NCI-H2196 treated with DMSO at 0.1 percent for 48 hours (cell line): ENCODE measurements at regions not wholly inside any gene's neighbourhood (a gene's known extent, or its start where the extent isn't known, plus 50 kb on each side); places are given as distances from the start of the nearest gene placed in this dataset.
"Not testable (repeated sequence)": the region's sequence is repeated elsewhere in the genome, so short reads cannot be mapped to it uniquely, and the experiment has no call there.

Source experiments
- DNase-seq: peaks from one replicate; lab custom pipeline; 2025; ENCODE audit not compliant: unreplicated experiment; lab: John Stamatoyannopoulos, UW

DNA sequence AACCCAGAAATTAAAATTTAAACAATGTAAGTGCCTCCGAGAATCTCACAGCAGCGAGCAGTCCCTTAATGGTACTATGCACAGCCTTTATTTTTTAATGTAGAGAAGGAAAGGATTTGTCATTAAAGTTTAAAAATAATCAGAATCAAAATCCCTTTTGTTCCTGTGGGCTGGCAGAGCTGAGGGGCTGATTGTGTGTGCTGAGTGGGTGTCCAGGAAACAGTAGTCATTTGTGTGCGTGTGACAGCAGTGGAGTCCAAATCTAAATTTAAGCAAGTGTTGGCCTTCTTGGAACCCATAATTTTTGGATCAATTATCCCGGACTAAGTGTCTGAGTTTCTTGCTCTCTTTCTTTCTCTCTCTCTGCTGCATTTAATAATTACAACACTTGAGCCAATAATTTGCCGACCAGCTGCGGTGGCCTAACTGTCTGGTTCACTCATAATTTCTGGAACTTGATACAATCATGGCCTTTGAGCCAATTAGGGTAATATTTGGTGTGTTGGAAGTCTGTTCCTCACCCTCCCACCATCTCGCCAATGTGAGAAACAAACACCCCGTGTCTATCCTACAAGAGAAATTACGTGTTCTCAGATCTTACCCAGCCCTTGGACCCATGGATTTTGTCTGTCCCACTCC lies 528.0 kb downstream of the SOX6 start:
- no peak for DNase-seq

DNA sequence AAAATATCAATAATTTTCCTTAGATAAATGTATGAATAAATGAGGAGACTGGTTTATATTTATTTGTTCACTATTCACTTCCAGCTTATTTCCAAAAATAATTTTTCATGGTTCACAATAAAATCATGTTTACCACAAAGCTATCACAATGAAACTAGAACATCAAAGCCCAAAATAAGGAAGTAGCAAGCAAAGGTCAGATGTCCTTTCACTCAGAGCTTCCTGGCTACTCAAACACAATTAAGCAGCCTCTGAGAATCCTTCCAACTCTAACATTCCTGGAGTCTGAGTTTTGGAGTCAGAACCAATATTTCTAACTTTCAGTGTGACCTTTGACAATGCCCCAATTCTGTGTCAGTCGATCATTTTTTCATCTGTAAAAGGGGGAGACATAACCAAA lies 527.0 kb downstream of the SOX6 start:
- DNase-seq = no peak

DNA sequence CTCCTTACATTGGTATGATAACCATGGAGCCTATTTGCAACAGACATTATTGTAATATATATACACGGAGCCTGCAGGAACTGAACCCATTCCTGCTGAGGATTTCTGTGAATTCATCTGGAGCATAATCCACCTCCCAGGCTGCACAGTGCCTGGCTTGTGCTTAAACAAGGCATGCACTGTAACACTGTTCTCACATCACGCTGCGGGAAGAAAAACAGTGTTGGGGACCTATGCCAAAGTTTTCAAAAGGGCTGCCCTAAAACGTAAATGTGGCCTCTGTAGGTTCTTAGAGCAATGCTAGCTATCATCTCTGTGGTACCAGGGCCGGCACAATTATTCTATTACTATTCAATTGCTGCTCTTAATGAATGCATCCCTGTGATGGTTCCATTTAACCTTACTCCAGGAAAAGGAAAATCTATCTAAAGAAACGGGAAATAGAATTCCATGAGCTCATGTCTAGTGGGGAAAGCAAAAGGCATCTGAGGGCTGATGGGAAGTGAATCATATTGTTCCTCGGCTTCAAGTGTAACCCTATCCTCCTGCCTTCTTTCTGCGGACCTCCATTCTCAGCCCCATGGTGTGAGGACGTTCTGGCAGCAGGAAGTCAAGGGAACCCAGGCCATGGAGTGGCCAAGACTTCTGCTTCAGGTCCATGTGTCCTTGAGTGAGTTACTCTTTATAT lies 525.5 kb downstream of the SOX6 start:
- DNase-seq = no peak

DNA sequence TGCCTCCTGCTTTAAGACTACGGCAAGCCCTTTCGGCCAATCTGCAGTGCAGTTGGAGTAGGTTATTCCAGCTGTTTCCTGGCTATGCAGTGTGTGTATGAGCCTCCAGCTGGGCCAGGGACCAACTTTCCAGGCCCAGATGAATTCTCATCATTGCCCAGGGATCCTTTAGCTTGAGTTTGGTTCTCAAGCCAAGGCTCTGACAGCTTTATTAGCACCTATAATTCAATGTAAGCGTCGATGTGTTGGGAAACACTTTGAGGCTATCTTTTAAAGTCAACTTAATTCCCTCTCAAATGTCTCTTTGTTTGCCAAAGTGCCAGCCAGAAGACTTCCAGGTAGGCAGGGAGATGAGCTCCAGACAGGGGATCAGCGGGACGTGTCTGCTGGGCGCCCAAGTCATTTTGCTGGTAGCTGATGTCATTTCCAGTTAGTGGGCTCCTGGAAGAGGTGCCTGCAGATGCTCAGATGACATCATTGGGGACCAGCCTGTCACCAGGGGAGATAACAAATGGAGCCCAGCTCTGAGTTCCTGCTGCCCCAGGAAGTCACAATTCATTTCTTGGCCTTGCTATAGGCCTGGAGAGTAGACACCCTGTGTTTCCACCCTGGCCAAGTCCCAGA lies 520.4 kb downstream of the SOX6 start:
- DNase-seq = no peak

DNA sequence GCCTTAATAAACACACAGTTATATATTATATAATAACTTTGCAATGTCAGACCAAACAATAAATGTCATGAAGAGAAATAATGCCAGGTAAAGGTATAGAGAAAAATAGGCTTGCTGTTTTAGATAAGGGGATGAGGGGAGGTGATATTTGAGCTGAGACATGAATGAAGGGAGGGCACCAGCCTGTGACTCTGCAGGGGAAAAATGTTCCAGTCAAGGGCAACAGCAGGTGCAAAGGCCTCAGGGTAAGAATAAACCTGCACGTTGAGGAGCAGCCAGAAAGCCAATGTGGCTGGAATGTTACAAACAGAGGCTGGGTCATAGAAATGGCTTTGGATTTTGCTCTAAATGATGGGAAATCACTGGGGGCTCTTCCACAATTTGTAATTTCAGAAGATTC lies 519.6 kb downstream of the SOX6 start:
- DNase-seq = peak; percentile 15

DNA sequence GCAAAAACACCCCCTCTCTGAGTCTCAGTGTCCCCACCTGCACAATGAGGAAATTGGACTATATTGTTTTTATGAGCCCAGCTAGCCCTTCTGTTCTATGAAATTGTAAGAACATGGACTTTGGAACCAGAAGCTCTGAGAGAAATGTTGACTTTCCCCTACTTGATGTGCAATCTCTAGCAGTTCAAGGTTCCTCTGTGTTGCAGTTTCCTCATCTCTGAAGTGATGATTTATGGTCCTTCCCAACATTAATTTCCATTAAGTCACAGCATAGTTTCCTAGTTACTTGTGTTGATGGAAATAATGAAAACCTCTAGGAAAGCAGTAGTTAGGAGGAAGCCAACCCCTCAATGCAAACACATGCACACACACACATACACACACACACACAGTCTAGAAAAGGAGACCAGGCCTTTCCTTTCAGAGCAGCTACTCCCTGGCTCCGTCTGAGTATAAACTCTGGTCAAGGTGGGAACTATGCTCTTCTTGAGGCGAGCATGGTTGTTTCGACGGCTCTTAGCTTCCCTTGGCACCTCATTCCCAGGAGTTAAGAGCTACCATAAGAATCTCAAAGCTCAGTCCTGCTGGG lies 518.4 kb downstream of the SOX6 start:
- no peak for DNase-seq

DNA sequence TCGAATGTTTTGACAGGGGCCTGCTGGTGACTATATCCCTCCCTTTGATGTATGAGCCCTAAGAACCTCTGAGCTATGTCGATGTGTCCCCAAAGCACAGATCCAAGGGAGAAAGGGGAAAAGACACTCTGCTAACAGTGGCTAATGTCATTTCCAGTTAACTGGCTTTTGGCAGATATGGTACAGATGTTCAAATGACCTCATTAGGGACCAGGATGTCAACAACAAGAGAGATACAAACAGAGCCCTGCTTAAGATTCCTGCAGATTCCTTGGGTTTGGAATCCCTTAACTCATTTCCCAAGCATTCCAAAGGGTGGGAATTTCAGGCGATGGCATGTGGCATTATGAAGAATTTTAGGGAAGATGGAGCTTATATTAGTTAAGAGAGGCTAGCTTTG lies 517.3 kb downstream of the SOX6 start:
- no peak for DNase-seq

DNA sequence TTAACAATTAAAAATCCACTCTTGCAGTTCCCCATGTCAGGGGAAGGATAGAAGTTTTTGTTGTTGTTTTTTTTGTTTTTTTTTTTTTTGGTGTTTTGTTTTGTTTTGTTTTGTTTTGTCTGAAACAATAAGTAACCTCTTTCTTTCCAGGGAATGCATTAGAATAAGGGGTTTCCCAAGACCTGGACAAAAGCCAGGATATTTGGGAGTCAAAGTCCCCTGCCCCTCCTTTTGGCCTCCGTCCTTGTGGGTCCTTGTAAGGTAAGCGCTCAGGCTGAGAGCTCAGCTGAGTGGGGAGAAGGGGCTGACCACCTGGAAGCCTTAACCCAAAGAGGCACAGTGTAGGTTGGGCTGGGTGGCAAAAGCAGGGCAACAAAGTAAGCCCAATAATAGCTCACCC lies 515.4 kb downstream of the SOX6 start:
- no peak for DNase-seq

DNA sequence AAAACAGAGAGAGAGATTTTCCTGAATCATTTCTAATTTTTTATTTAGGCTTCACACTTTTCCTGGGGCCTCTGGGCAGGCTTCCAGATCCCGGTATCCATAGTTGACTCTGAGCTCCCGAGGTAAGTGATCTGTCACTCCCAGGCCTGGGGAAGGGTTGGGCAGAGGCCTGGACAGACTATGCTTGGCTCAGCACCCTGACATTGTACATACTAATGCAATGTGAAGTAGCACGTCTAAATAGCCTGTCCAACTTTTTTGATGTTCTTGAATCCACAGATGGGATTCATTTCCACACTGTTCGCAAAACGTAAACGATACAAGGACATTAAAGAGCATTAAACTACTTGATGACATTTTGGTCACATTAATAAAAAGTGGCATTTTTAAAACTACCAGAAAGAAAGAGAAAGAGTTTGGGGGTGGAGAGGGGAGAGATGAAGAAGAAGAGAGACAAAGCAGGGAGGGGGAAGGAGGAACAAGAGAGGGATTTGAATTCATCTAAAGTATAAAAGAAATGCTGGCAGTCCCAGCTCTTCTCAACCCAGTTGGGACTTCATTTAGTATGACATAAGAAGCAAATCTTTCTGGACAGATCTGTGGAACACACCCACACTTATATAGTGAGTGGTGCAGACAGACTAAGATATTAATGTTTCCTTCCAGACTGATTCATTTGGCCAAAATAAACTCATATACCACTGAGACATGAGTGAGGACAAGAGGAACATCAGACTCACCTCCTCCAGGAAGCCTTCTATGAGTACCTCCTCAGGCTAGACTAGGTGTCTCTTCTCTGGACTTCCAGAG lies 514.2 kb downstream of the SOX6 start:
- DNase-seq = no peak

DNA sequence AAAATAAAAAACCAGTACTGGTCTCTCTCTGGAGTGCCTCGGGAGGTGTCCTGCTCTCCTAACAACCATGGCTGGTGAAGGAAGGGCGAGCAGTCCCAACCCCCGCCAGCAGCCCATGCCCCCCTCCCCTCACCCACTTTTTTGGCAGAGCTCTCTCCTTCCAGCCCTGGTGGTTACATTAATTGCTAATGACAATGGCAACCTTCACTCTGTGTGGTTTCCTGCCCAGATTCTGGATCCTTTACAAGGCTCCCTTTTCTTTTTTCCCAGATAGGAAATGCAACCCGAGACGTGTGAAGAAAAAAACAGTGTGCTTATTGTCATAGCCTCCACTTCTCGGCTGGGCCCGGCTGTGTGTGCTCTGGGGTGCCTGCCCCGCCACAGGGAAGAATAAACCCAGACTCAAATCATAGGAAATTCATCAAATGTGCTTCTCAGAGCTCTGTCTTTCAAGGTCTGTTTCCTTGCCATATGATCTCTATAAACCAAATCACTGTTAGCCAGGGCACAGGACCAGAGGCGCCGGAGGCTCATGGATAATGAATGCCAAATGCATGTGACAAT lies 513.0 kb downstream of the SOX6 start:
- peak; percentile 67 for DNase-seq

DNA sequence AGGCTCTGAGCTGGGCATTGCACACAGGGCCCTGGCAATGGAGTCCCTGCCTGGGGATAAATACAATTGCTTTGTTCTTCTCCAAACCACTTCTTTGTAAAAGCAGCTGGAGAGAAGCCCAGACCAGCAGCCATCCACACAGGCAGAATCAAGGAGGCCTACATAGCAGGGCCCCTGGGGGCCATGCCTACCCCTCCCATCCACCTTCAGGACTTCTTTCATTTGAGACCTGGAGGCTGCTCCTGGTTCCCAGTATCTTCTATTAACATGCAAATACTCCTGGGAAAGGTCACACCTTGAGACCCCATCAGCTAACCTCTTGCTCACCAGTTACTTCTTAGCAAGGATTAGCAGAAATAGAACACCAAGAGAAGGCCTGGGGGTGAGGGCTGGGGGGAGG lies 511.1 kb downstream of the SOX6 start:
- peak; percentile 25 for DNase-seq

DNA sequence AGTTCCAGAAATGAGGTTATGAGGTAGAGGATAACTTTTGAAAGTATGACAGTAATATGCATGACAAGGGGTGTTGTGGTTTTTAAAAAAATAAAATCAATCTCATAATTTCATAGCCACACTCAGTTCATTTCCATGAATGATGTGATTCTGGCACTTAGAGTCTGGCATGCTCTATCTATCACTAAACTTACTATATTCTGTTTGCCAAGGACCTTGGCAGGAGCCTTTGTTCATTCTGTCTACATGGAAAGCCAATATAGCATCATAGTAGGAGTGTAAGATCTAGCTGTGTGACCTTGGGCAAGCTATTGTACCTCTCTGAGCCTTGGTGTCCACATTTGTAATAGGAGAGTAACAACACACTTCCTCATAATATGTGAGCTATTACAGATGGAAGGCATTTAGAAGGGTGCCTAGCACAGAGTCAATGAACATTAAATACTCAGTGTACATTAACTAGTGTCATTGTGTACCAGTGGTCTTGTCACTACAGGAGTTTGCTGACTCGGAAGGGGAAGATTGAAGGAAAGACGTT lies 507.6 kb downstream of the SOX6 start:
- DNase-seq = no peak

DNA sequence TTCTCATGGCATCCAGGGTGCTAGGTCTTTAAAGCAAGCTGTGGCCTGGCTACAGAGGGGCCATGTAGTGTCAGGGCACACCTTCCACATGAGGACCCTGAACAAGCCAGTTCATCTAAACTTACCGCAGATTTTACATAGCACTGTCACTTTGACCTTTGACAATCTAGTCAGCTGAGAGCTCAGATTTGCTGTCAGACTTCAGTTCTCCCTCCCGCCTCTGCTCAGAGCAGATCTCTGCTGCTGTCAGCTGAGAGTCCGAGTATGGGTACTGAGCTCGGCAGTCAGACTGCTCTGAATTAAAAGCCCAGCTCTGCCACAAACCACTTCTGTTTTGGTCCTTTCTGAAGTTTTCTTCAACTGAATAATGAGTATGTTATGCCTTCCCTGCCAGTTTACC lies 507.1 kb downstream of the SOX6 start:
- no peak for DNase-seq

DNA sequence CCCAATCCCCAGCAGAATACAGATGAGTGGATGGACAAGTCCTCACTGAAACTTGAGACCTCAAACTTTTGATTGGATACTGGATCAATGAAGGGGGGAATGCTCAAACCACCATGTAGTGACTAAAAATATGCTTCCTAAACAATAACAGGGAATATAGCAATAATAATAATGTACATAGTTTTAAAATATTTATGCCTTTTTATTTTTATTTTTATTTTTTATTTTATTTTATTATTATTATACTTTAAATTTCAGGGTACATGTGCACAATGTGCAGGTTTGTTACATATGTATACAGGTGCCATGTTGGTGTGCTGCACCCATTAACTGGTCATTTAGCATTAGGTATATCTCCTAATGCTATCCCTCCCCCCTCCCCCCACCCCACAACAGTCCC lies 506.0 kb downstream of the SOX6 start:
- DNase-seq = not testable (repeated sequence)

DNA sequence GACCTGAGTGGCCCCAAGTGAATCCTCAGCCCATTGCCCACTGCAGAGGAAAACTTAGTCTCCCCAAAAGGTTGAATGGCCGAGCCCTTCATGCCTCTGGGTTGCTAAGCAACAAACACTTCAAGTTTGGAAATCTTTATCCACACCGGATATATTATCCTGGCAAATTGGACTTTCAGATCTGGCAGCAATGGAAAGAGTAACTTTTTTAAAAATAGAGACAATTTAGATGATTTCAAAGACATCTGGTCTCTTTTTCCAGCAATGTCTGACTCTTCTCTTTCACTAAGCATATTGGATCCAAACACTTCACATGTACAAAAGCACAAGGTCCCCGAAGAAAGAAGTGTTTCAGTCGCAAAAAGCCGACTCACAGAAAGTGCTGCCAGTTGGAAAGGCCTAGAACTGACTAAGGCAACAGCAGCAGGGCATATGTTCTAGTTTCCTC lies 505.3 kb downstream of the SOX6 start:
- no peak for DNase-seq

DNA sequence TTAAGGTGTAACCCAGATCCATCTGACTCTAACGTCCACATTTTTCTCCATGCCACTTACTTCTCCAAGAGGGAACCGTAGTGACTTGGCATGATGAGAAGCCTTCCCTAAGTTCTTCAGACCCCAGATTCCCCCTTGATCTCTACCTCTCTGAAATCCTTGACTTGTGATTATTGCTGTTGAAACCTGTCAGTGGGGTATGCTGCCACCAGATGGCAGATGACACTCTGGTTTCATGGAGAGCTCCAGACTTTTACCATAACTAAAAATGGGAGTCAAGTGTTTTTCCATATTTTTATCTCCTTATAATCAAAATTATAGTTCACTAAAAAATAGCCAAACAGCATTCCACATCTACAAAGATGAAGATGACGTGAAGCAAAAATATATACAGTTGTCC lies 504.2 kb downstream of the SOX6 start:
- DNase-seq = no peak

DNA sequence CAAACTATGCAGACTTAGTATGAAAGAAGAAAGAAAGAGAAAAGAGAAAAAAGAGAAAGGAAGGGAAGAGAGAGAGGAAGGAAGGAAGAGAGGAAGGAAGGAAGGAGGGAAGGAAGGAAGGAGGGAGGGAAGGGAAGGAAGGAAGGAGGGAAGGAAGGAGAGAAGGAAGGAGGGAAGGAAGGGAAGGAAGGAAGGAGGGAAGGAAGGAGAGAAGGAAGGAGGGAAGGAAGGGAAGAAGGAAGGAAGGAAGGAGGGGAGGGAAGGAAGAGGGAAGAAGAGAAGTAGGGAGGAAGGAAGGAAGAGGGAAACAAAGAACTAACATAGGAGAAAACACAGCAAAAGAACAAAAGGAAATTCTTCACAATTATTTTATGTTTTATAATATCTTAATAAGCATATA lies 502.1 kb downstream of the SOX6 start:
- no peak for DNase-seq

DNA sequence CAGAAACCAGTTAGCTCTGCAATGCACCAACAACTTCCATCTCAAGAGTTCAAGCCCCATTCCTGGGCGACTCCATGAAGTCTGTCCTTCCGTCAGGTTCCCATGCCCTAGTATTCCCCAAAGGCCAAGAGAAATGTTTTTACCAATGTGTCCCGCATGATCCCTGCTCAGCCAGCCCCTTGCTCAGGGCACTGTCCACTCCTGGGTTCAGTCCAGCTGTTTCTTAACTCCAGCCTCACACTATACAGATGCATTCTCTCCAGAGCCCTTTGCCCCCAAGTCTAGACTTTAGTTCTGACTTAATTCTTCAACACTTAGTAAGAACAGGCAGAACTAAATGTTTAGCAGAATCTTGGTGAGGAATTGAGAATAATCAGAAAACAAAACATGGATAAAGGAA lies 497.5 kb downstream of the SOX6 start:
- no peak for DNase-seq

DNA sequence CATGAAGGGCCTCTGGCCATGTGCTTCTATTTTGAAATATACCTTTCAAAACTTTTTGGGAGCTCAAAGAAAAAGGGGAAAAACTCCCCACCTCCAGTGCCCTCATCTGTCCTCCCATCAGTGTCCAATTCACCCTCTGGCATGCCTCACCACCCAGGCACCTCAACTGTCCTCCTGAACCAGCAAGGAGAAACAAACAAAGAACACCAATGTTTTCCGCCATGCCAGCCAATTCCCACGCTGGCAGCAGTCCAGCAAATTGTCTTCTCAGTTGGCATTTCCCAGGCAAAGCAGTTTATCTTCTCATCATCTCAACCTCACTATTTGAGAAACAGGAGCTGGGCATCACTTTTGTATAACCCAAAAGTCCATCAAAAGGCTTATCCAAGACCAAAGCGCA lies 496.9 kb downstream of the SOX6 start:
- no peak for DNase-seq

DNA sequence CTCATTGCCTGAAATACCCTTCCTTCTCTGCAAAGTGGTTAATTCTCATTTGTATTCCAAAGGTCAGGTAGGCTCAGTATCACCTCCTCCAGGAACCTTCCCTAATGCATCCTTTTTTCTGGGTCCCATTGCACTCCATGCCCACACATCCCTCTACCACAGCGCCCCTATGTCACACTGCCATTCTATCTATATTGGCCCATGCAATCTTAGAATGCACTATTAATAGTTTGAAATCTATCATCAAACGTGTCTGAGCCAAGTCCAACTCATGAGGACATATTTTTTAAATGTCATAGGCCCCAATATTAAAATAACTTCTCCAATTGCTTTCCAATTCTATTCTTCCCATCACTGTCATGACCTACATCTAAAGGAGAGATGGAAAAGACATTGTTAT lies 495.1 kb downstream of the SOX6 start:
- no peak for DNase-seq

DNA sequence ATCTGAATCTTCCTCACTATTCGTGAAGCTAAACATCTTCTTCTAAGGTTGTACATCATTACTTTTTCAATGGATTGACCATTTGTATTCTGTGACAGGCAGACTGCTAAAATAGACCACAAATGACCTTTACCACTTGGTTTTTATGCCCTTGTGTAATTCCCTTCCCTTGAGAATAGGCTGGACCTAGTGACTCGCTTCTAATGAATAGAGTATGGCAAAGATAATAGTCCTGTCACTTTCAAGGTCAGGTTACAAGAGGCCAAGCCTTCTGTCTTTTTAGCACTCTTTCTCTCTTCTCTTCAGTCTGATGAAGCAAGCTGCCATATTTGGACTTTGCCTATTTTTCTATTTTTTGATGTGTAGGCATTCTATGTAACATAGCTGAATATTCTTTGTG lies 492.9 kb downstream of the SOX6 start:
- DNase-seq = no peak
